ENCODE measurements at regions not wholly inside any gene's neighbourhood (a gene's known extent, or its start where the extent isn't known, plus 50 kb on each side); places are given as distances from the start of the nearest gene placed in this dataset.

DNA sequence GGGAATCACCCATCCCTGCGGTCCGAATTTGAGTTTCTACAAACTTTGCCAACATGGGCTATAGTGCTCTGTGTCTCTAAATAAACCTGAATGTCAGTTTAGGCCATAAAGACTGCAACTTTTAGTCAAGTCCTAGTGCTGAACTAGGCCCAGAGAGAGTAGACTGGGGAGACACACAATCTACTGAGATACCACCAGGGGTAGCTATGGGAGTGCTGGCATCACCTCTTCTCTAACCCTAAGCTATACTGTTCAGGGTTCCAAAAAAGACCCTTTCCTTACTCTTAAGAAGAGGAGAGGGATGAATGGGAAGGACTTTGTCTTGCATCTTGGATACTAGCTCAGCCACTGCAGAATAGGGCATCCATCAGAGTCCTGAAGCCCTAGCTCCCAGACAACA, 866.7 kb upstream of the PRMT6 start:
- DNase-seq (ENCODE audit: low read depth) = no peak
- no peak overlapping the region for H3K4me3 ChIP-seq (ENCODE audit: low read depth, low read length)
- TF ChIP-seq, protein P1, sequence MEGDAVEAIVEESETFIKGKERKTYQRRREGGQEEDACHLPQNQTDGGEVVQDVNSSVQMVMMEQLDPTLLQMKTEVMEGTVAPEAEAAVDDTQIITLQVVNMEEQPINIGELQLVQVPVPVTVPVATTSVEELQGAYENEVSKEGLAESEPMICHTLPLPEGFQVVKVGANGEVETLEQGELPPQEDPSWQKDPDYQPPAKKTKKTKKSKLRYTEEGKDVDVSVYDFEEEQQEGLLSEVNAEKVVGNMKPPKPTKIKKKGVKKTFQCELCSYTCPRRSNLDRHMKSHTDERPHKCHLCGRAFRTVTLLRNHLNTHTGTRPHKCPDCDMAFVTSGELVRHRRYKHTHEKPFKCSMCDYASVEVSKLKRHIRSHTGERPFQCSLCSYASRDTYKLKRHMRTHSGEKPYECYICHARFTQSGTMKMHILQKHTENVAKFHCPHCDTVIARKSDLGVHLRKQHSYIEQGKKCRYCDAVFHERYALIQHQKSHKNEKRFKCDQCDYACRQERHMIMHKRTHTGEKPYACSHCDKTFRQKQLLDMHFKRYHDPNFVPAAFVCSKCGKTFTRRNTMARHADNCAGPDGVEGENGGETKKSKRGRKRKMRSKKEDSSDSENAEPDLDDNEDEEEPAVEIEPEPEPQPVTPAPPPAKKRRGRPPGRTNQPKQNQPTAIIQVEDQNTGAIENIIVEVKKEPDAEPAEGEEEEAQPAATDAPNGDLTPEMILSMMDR (IDR thresholded peaks at IDR 0.05; ENCODE audit: insufficient read depth, low read length) = no peak

DNA sequence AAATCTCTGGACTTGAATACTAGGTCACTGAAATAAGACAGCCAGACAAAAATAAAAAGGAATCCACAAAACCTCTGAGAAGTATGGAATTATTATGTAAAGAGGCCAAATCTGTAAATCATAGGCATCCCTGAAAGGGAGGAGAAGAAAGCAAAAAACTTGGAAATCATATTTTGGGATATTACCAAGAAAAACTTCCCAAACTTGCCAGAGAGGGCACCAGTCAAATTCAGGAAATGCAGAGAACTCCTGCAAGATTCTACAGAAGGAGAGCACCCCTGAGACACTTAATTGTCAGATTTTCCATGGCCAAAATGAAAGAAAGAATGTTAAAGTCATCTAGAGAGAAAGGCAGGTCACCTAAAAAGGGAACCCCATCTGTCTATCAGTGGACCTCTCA, 862.3 kb upstream of the PRMT6 start:
- H3K4me3 ChIP-seq (ENCODE audit: low read depth, low read length) = no peak overlapping the region
- DNase-seq (ENCODE audit: low read depth) = no peak
- TF ChIP-seq, protein P1 (IDR thresholded peaks at IDR 0.05; ENCODE audit: insufficient read depth, low read length) = no peak

DNA sequence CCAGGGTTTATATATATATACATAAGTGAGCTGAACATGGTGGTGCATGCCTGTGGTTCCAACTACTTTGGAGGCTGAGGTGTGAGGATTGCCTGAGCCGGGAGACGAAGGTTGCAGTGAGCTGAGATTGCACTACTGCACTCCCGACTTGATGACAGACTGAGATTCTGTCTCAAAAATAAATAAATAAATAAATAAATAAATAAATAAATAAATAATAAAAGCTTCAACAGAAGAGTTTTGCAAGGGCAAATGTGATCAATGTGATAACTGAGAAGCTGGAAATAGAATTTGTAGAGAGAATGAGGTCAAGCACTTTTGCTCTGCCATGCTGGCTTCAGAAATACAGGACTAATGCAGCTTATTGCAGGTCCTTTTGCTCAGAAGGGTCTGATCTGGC, 855.8 kb upstream of the PRMT6 start:
- DNase-seq (ENCODE audit: low read depth) = no peak
- TF ChIP-seq, protein P1 (IDR thresholded peaks at IDR 0.05; ENCODE audit: insufficient read depth, low read length) = no peak
- H3K4me3 ChIP-seq (ENCODE audit: low read depth, low read length) = no peak overlapping the region

DNA sequence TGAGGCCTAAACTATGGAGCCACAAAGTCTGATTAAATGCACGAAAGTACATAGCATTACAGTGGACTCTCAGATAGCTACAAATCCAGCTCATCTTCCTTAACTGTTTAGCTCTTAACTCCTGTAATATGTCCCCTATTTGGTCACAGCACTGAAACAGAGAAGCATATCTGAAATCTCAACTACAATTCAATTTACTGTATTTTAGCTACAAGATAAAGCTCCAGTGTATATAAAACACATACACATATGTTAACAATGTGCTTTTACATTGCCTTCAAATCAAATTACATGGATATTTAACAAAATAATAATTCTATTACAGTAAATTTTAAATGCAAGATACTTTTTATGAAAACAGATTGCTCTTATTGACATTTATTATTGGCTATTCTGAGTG, 849.3 kb upstream of the PRMT6 start:
- TF ChIP-seq, protein P1 (IDR thresholded peaks at IDR 0.05; ENCODE audit: insufficient read depth, low read length) = no peak

DNA sequence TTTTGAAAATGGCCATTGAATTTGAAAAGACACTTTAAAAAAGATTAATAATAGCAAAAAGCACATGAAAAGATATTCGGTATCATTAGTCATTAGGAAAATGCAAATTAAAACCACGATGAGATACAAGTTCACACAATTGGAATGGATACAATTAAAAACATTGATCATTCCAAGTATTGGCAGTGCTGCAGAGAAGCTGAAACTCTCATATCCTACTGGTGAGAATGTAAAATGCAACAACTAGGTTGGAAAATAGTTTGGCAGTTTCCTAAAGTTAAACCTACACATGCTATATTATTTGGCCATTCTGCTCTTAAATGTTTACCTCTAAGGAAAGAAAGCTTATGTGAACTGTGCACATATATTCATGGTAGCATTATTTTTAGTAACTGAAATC, 838.7 kb upstream of the PRMT6 start:
- DNase-seq (ENCODE audit: low read depth) = no peak
- H3K4me3 ChIP-seq (ENCODE audit: low read depth, low read length) = no peak overlapping the region
- TF ChIP-seq, protein P1 (IDR thresholded peaks at IDR 0.05; ENCODE audit: insufficient read depth, low read length) = no peak

More for the DNA sequence above, 849.3 kb upstream of the PRMT6 start:
- H3K4me3 ChIP-seq (ENCODE audit: low read depth, low read length) = no peak overlapping the region
- no peak for DNase-seq (ENCODE audit: low read depth)

DNA sequence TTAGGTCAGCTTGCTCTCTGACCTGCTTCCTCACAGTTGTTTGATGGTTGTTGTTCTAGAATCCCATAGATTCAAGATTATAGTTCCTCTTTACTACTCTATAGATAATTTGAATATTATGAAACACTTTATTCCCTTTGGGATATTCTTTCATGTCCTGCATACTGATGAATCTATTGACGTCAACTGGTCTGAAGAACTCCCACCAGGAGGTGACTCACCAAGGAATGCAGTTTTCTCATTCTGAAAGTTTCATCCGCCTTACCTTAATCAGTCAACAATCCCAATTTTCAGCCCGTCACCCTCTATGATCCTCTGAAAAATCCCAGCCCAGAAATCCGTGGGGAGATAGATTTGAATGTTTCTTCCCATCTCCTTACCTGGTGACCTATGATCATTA, 834.1 kb upstream of the PRMT6 start:
- H3K4me3 ChIP-seq (ENCODE audit: low read depth, low read length) = no peak overlapping the region
- TF ChIP-seq, protein P1 (IDR thresholded peaks at IDR 0.05; ENCODE audit: insufficient read depth, low read length) = no peak
- no peak for DNase-seq (ENCODE audit: low read depth)

DNA sequence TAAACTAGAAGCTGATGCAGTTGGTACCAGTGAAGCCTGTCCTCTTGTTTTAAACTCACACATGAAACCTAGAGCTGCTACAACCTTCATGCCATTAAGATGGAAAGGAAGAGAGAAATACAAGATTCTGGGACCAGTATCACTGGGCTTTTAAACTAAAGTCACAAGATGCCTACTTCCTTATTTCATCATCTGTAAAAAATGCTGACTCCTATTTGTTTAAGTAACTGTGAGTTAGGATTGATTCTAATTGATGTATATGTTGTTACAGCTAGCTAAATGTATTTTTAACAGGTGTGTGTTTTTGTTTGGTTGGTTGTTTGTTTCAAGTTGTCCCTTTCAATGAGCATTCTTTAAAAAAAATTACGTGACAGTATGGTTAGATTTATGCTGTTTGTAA, 833.3 kb upstream of the PRMT6 start:
- TF ChIP-seq, protein P1 (IDR thresholded peaks at IDR 0.05; ENCODE audit: insufficient read depth, low read length) = no peak
- no peak overlapping the region for H3K4me3 ChIP-seq (ENCODE audit: low read depth, low read length)
- no peak for DNase-seq (ENCODE audit: low read depth)

Data from fibroblast of the aortic adventitia (primary cell).